HepG2 (cell line): ENCODE measurements at regions not wholly inside any gene's neighbourhood (a gene's known extent, or its start where the extent isn't known, plus 50 kb on each side); places are given as distances from the start of the nearest gene placed in this dataset.

Source experiments
- NFIC ChIP-seq: IDR thresholded peaks from 2 replicates; pipeline ENCODE4 v1.6.1; 2012; ENCODE audit warnings: mild to moderate bottlenecking, low read length, inconsistent platforms
- RBM39 ChIP-seq: fragments of 200-400 bp; formaldehyde crosslinking; IDR thresholded peaks from one replicate; pipeline ENCODE4 v1.6.1; 2018; ENCODE audit warnings: antibody characterized with exemption, mild to moderate bottlenecking, low read depth, low read length; ENCODE audit not compliant: poor library complexity, severe bottlenecking
- RXRA ChIP-seq: sonication (generic); formaldehyde crosslinking; IDR thresholded peaks from 2 replicates; pipeline ENCODE4 v1.5.1; 2020; ENCODE audit warnings: missing genetic modification reagents

DNA sequence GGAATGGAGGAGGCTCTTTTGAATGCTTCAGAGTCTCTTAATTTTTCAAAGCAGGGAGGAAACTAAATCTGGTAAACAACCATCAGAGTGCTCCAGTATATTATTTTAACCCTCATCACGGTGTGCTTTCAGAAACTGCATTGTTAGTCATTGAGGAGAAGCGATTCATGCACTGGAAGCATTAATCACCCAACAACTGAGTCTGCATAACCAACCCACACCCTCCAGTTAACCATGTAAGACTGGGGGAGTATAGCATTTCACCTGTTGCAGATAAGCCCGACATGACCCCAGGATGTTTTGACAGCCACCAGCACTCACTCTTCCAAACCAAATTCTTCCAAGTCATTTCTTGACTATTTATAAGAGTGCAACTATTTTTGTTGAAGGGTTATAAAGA lies 257.6 kb downstream of the GATA3 start:
- no peak for TF ChIP-seq RBM39
- TF ChIP-seq NFIC, result no peak
- no peak for TF ChIP-seq RXRA (CRISPR knock-in tag)
